ENCODE measurements at regions not wholly inside any gene's neighbourhood (a gene's known extent, or its start where the extent isn't known, plus 50 kb on each side); places are given as distances from the start of the nearest gene placed in this dataset.

DNA sequence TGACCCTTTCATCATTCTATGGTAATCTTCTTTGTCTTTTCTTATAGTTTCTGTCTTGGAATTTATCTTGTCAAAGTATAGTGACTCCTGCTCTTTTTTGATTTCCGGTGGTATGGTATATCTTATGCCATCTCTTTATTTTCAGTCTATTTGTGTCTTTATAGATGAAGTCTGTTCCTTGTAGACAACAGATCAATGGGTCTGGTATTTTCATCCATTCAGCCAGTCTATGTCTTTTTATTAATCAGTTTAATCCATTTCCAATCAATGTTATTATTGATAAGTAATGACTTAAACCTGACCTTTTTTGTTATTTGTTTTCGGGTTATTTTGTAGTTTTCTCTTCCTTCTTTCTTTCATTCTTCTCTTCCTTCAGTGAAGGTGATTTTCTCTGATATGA lies 495.9 kb upstream of the PCDH9 start:
- H3K9me3 ChIP-seq (replicated peaks; ENCODE audit: control insufficient read depth, insufficient read depth, low read depth, low read length) = no peaks in the 10 kb centered on the region
- no peak overlapping the region for H2AFZ ChIP-seq (ENCODE audit: low read depth, low read length)
- ATAC-seq (no peak), FAIRE-seq (no peak), DNase-seq (ENCODE audit: extremely low read depth in 1 of 4, low spot score in 3 of 4) (no peak)
- no peak overlapping the region for H3K4me3 ChIP-seq
- TF ChIP-seq ZNF445 (CRISPR knock-in tag; IDR thresholded peaks at IDR 0.05; ENCODE audit: low read depth) (no peak), XRCC5 (IDR thresholded peaks at IDR 0.05; ENCODE audit: low read depth, low read length) (no peak), NFXL1 (CRISPR knock-in tag; IDR thresholded peaks at IDR 0.05) (no peak), ZNF239 (CRISPR knock-in tag; IDR thresholded peaks at IDR 0.05) (no peak), ZNF165 (CRISPR knock-in tag; IDR thresholded peaks at IDR 0.05; ENCODE audit: borderline replicate concordance) (no peak), FOXA3 (CRISPR knock-in tag; conservative IDR thresholded peaks at IDR 0.05 in 1 of 2, IDR thresholded peaks at IDR 0.05 in 1 of 2) (no peak), MTA3 (IDR thresholded peaks at IDR 0.05; ENCODE audit: borderline replicate concordance) (no peak), ZNF23 (CRISPR knock-in tag; IDR thresholded peaks at IDR 0.05) (no peak), DMBX1 (CRISPR knock-in tag; IDR thresholded peaks at IDR 0.05; ENCODE audit: borderline replicate concordance) (no peak), CBFA2T2 (conservative IDR thresholded peaks at IDR 0.05) (no peak), KDM2B (CRISPR knock-in tag; IDR thresholded peaks at IDR 0.05) (no peak)
- TF ChIP-seq, protein P1, sequence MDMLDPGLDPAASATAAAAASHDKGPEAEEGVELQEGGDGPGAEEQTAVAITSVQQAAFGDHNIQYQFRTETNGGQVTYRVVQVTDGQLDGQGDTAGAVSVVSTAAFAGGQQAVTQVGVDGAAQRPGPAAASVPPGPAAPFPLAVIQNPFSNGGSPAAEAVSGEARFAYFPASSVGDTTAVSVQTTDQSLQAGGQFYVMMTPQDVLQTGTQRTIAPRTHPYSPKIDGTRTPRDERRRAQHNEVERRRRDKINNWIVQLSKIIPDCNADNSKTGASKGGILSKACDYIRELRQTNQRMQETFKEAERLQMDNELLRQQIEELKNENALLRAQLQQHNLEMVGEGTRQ (CRISPR knock-in tag; IDR thresholded peaks at IDR 0.05) = no peak
- H3K27ac ChIP-seq (ENCODE audit: extremely low read depth, low read depth, low read length) = no peak overlapping the region
- in situ Hi-C loops (cut with MboI) (no loop called here), intact Hi-C loops (cut with micrococcal nuclease) (no loop called here)
- CTCF ChIA-PET (ENCODE audit: low intra/inter-chr PET ratio) = no interaction called here
- no peak overlapping the region for H3K9ac ChIP-seq (ENCODE audit: insufficient read depth in 1 of 2, low read depth in 2 of 2, low read length in 2 of 2)
- no peaks in the 10 kb centered on the region for H3K79me2 ChIP-seq (ENCODE audit: control insufficient read depth, insufficient read depth, low read length)
- no peak overlapping the region for H3K4me2 ChIP-seq (ENCODE audit: insufficient read depth, low read length)
- no peaks in the 10 kb centered on the region for H3K36me3 ChIP-seq (ENCODE audit: control insufficient read depth, insufficient read depth, low read length)
- POLR2A ChIA-PET = no interaction called here
- no TSS peak for BruUV-seq (replicated peaks)
- no peaks in the 10 kb centered on the region for H4K20me1 ChIP-seq (replicated peaks; ENCODE audit: control insufficient read depth, insufficient read depth, low read length)
- H3K9me1 ChIP-seq (ENCODE audit: control insufficient read depth, insufficient read depth, low read length) = no peaks in the 10 kb centered on the region
- WGBS (ENCODE audit: insufficient coverage, low coverage, missing lambda C conversion rate) = 4% methylated on average over 2 of the region's 2 CpGs
- no peaks in the 10 kb centered on the region for H3K27me3 ChIP-seq (ENCODE audit: control insufficient read depth in 2 of 2, insufficient read depth in 2 of 2, low read length in 2 of 2)
- H3K4me1 ChIP-seq (replicated peaks in 1 of 2; ENCODE audit: control insufficient read depth in 2 of 2, insufficient read depth in 2 of 2, low read length in 2 of 2) = no peaks in the 10 kb centered on the region

Measured in K562 (cell line).